HG02885 (cell line): ENCODE measurements at regions not wholly inside any gene's neighbourhood (a gene's known extent, or its start where the extent isn't known, plus 50 kb on each side); places are given as distances from the start of the nearest gene placed in this dataset.

Experiments used
- ATAC-seq: cut with Tn5 transposase; IDR thresholded peaks from one replicate; pipeline ENCODE4 v1.9.1; 2021; ENCODE audit warnings: mild to moderate bottlenecking; ENCODE audit not compliant: unreplicated experiment, poor library complexity

- no peak for ATAC-seq
Observed at GRCh38 chr18:38307914-38308313, 742.3 kb upstream of the CELF4 start.

GRCh38 chr18:38305961-38306360 lies 740.4 kb upstream of the CELF4 start:
- no peak for ATAC-seq

GRCh38 chr18:38301621-38302020 lies 736.0 kb upstream of the CELF4 start:
- no peak for ATAC-seq

- ATAC-seq, result no peak
Observed at GRCh38 chr18:38297910-38298309, 732.3 kb upstream of the CELF4 start.

GRCh38 chr18:38290229-38290628 lies 724.6 kb upstream of the CELF4 start:
- ATAC-seq, result no peak

- no peak for ATAC-seq
Observed at GRCh38 chr18:38284972-38285371, 719.4 kb upstream of the CELF4 start.

GRCh38 chr18:38263066-38263465 lies 697.5 kb upstream of the CELF4 start:
- ATAC-seq, result no peak

- no peak for ATAC-seq
Observed at GRCh38 chr18:38262661-38263060, 697.1 kb upstream of the CELF4 start.

GRCh38 chr18:38257661-38258060 lies 692.1 kb upstream of the CELF4 start:
- no peak for ATAC-seq

- no peak for ATAC-seq
Observed at GRCh38 chr18:38256366-38256765, 690.8 kb upstream of the CELF4 start.

GRCh38 chr18:38250971-38251370 lies 685.4 kb upstream of the CELF4 start:
- no peak for ATAC-seq

- ATAC-seq, result no peak
Observed at GRCh38 chr18:38244480-38244879, 678.9 kb upstream of the CELF4 start.

- ATAC-seq, result no peak
Observed at GRCh38 chr18:38243291-38243690, 677.7 kb upstream of the CELF4 start.

- ATAC-seq, result no peak
Observed at GRCh38 chr18:38241736-38242135, 676.1 kb upstream of the CELF4 start.

GRCh38 chr18:38241216-38241615 lies 675.6 kb upstream of the CELF4 start:
- no peak for ATAC-seq

GRCh38 chr18:38239606-38240005 lies 674.0 kb upstream of the CELF4 start:
- ATAC-seq, result no peak

GRCh38 chr18:38237796-38238195 lies 672.2 kb upstream of the CELF4 start:
- no peak for ATAC-seq

- ATAC-seq, result no peak
Observed at GRCh38 chr18:38221476-38222100, 656.0 kb upstream of the CELF4 start.

- no peak for ATAC-seq
Observed at GRCh38 chr18:38198956-38199355, 633.4 kb upstream of the CELF4 start.

- ATAC-seq, result no peak
Observed at GRCh38 chr18:38198526-38198925, 632.9 kb upstream of the CELF4 start.

- no peak for ATAC-seq
Observed at GRCh38 chr18:38186491-38186890, 620.9 kb upstream of the CELF4 start.

- ATAC-seq, result no peak
Observed at GRCh38 chr18:38174594-38174993, 609.0 kb upstream of the CELF4 start.

GRCh38 chr18:38174173-38174572 lies 608.6 kb upstream of the CELF4 start:
- ATAC-seq, result no peak
